T-helper 2 cell (primary cell): ENCODE measurements at regions not wholly inside any gene's neighbourhood (a gene's known extent, or its start where the extent isn't known, plus 50 kb on each side); places are given as distances from the start of the nearest gene placed in this dataset.
"Not testable (repeated sequence)": the region's sequence is repeated elsewhere in the genome, so short reads cannot be mapped to it uniquely, and the experiment has no call there.

Experiments used
- DNase-seq, 5 experiments: peaks; one replicate each; pipeline versions ENCODE4 v3.0.0 to v3.0.0-alpha.2; 2012 to 2022

- DNase-seq = no peak
Observed at GRCh38 chr3:191074511-191074910, 124.5 kb upstream of the OSTN start.

- DNase-seq = no peak
Observed at GRCh38 chr3:191070762-191071403, 128.2 kb upstream of the OSTN start.

- DNase-seq = no peak
Observed at GRCh38 chr3:191070201-191070600, 128.8 kb upstream of the OSTN start.

- DNase-seq = no peak
Observed at GRCh38 chr3:191068946-191069813, 129.9 kb upstream of the OSTN start.

- no peak for DNase-seq
Observed at GRCh38 chr3:191066669-191067068, 132.4 kb upstream of the OSTN start.

GRCh38 chr3:191065181-191065805 is 133.7 kb upstream of the OSTN start:
- DNase-seq = no peak

GRCh38 chr3:191051037-191051436 is 148.0 kb upstream of the OSTN start:
- DNase-seq = no peak

- no peak for DNase-seq
Observed at GRCh38 chr3:191047930-191048329, 151.1 kb upstream of the OSTN start.

GRCh38 chr3:191030929-191031328 is 168.1 kb upstream of the OSTN start:
- no peak for DNase-seq

GRCh38 chr3:191030491-191030890 is 168.0 kb upstream of the GMNC start:
- no peak for DNase-seq

- no peak for DNase-seq
Observed at GRCh38 chr3:191026746-191027145, 164.3 kb upstream of the GMNC start.

- DNase-seq = no peak
Observed at GRCh38 chr3:191020730-191021396, 158.4 kb upstream of the GMNC start.

GRCh38 chr3:191019855-191020254 is 157.4 kb upstream of the GMNC start:
- DNase-seq = no peak

- not testable (repeated sequence) for DNase-seq
Observed at GRCh38 chr3:191015960-191016359, 153.5 kb upstream of the GMNC start.

GRCh38 chr3:191008074-191008473 is 145.6 kb upstream of the GMNC start:
- peak in 1 of 5 experiments; percentile 6 for DNase-seq

GRCh38 chr3:191005790-191006189 is 143.3 kb upstream of the GMNC start:
- no peak for DNase-seq

GRCh38 chr3:191003742-191004141 is 141.2 kb upstream of the GMNC start:
- no peak for DNase-seq

- DNase-seq = no peak
Observed at GRCh38 chr3:190996181-190996775, 133.8 kb upstream of the GMNC start.

- DNase-seq = no peak
Observed at GRCh38 chr3:190995156-190995555, 132.7 kb upstream of the GMNC start.

GRCh38 chr3:190990898-190991297 is 128.4 kb upstream of the GMNC start:
- DNase-seq = no peak

- DNase-seq = no peak
Observed at GRCh38 chr3:190989218-190989617, 126.7 kb upstream of the GMNC start.

- no peak for DNase-seq
Observed at GRCh38 chr3:190988102-190988501, 125.6 kb upstream of the GMNC start.
